Mesothelial cell of epicardium (in vitro differentiated cells): ENCODE measurements at regions not wholly inside any gene's neighbourhood (a gene's known extent, or its start where the extent isn't known, plus 50 kb on each side); places are given as distances from the start of the nearest gene placed in this dataset.

ENCODE experiments used
- DNase-seq, 2 experiments: peaks; one replicate each; pipeline ENCODE4 v3.0.0; 2021; ENCODE audit warnings: low spot score in 2 of 2; ENCODE audit not compliant: unreplicated experiment in 2 of 2
- H3K27ac Mint-ChIP-seq: 2 replicates; pipeline ENCODE4 v1.8.0; 2021; ENCODE audit warnings: mixed read lengths
- H3K27me3 Mint-ChIP-seq: 2 replicates; pipeline ENCODE4 v1.8.0; 2021; ENCODE audit warnings: low read depth, mixed read lengths
- H3K36me3 Mint-ChIP-seq: 2 replicates; pipeline ENCODE4 v1.8.0; 2021; ENCODE audit warnings: mixed read lengths
- H3K4me1 Mint-ChIP-seq: 2 replicates; pipeline ENCODE4 v1.8.0; 2021; ENCODE audit warnings: mixed read lengths
- H3K4me3 Mint-ChIP-seq: 2 replicates; pipeline ENCODE4 v1.8.0; 2021; ENCODE audit warnings: mild to moderate bottlenecking, moderate library complexity, mixed read lengths
- H3K9me3 Mint-ChIP-seq: 2 replicates; pipeline ENCODE4 v1.8.0; 2021; ENCODE audit warnings: mixed read lengths
- TF ChIP-seq, protein P1 (sequence below): fragments of 200-600 bp; sonication (generic); IDR thresholded peaks from one replicate; pipeline ENCODE4 v1.5.0; 2021; ENCODE audit warnings: antibody characterized with exemption; ENCODE audit not compliant: unreplicated experiment

DNA sequence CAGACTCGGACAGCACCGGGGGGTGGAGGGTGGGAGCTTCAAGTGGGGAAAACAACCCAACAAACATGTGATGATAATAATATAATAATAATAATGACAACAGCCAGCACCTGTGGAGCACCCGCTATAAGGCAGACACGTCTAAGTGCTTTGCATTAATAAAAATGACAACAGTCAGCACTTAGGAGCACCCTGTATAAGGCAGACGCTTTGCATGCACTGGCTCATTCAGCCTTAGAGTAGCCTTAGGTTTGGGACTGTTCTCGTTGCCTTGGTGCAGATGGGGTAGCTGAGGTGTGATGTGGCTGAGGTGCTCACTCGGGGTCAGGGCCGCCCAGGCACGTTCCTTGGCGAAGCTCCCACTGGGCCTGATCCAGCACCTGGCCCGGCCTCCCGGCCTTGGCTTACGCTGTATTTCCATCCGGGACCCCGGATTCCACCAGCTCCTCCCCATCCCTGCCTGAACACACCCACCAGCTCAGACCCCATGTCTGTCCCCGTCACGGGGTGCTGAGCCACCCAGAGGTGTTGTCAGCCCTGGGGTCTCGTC, 144.0 kb upstream of the CIBAR2 start:
- Mint-ChIP-seq H3K27me3 (no peaks in the 10 kb centered on the region), H3K27ac (no peak overlapping the region), H3K9me3 (no peaks in the 10 kb centered on the region), H3K4me1 (peaks cover 9% of the 10 kb centered on the region), H3K36me3 (no peaks in the 10 kb centered on the region), H3K4me3 (no peak overlapping the region)
- TF ChIP-seq, protein P1, sequence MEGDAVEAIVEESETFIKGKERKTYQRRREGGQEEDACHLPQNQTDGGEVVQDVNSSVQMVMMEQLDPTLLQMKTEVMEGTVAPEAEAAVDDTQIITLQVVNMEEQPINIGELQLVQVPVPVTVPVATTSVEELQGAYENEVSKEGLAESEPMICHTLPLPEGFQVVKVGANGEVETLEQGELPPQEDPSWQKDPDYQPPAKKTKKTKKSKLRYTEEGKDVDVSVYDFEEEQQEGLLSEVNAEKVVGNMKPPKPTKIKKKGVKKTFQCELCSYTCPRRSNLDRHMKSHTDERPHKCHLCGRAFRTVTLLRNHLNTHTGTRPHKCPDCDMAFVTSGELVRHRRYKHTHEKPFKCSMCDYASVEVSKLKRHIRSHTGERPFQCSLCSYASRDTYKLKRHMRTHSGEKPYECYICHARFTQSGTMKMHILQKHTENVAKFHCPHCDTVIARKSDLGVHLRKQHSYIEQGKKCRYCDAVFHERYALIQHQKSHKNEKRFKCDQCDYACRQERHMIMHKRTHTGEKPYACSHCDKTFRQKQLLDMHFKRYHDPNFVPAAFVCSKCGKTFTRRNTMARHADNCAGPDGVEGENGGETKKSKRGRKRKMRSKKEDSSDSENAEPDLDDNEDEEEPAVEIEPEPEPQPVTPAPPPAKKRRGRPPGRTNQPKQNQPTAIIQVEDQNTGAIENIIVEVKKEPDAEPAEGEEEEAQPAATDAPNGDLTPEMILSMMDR, result no peak
- DNase-seq, result no peak

DNA sequence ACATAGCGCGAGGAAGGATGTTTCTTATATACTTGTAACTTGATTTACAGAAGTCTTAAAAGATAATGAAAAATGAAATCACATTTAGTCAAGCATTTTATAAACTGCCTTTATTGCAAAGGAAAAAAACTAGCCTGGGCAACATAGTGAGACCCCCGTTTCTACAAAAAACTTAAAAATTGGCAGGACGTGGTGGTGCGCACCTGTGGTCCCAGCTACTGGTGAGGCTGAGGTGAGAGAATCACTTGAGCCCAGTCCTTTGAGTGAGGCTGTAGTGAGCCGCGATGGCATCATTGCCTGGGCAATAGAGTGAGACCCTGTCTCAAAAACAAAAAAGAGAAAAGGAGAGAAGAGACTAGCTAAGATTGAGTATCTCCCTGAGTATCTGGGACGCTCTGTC, 145.2 kb upstream of the CIBAR2 start:
- Mint-ChIP-seq H3K9me3 (no peaks in the 10 kb centered on the region), H3K27ac (no peak overlapping the region), H3K4me1 (peaks cover 17% of the 10 kb centered on the region), H3K36me3 (no peaks in the 10 kb centered on the region), H3K4me3 (no peak overlapping the region), H3K27me3 (no peaks in the 10 kb centered on the region)
- TF ChIP-seq, protein P1, result no peak
- DNase-seq, result no peak

DNA sequence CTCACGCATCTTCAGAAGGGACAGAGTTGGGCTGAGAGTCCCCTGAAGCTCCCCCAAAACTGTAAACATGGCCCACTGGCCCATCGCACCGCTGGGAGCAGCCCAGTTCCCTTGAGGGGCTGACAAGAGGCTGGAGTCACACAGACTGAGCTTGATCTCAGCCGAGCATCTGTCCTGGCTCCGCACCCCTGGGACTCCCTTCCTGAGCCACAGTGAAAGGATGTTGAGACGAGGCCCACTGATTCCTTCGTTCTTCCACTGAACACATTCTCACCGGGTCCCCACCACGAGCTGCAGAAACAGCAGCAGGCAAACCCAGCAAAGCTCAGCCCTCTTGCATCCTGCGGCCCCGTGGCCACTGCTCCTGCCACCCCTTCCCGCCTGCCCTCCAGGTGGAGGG, 145.9 kb upstream of the CIBAR2 start:
- Mint-ChIP-seq H3K27ac (no peak overlapping the region), H3K36me3 (no peaks in the 10 kb centered on the region), H3K9me3 (no peaks in the 10 kb centered on the region), H3K27me3 (no peaks in the 10 kb centered on the region), H3K4me3 (no peak overlapping the region), H3K4me1 (peaks cover 17% of the 10 kb centered on the region)
- TF ChIP-seq, protein P1, result no peak
- no peak for DNase-seq

DNA sequence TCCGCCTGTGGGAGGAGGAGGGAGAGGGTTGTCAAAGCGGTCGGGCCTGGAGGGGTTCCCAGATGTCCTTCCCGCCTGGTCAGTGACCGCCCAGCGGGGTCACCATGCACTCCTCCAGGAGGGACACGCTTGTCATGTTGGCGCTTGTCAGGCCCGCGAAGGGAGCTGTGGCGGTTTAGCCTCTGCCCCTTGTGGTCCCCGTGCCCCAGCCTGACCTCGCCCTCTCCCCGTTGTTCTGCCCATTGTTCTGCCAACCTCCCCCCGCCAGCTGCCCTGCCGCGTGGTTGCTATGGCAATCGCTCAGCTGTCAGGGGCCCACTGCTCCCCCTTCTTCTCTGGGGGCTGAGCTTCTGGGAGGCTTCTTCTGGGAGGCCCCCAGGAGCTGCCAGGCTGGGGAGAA, 146.4 kb upstream of the CIBAR2 start:
- Mint-ChIP-seq H3K27ac (no peak overlapping the region), H3K36me3 (no peaks in the 10 kb centered on the region), H3K27me3 (no peaks in the 10 kb centered on the region), H3K4me1 (peaks cover 17% of the 10 kb centered on the region), H3K4me3 (no peak overlapping the region), H3K9me3 (no peaks in the 10 kb centered on the region)
- TF ChIP-seq, protein P1, result no peak
- DNase-seq, result no peak

DNA sequence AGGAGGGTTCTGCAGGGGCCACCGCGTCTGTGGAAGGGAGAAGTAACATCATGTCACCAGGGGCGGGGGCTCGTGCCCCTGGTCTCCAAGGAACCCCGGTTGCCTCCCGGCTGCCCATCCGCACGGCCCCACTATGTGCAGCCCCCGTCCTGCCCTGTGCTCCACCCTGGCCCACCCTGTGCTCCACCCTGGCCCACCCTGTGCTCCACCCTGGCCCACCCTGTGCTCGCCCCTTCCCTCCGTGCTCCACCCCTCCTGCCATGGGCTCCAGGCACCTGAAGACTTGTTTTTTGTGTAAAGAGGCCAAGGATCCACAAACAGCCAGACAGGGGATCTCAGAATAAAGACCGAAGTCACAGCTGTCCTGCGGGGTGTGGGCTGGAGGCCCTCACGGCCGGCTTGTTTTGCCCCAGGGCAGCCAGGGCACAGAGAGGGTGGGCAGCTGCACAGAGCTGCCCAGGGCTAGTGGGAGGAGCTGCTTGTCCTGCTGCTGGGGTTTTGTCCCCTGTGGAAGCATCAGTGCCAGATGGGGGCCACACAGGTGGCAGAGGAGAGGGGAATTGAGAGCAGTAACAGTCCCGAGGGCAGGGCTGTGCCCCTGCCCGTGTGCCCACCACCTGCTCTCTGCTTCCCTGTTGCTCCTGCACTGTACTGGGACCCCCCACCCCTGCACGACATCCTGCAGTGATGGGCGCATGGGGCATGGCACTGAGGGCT, 147.0 kb upstream of the CIBAR2 start:
- no peaks in the 10 kb centered on the region for H3K9me3 Mint-ChIP-seq
- TF ChIP-seq, protein P1, result no peak
- no peak overlapping the region for H3K4me3 Mint-ChIP-seq
- no peak for DNase-seq
- H3K4me1 Mint-ChIP-seq, result peaks cover 17% of the 10 kb centered on the region
- no peak overlapping the region for H3K27ac Mint-ChIP-seq
- no peaks in the 10 kb centered on the region for H3K27me3 Mint-ChIP-seq
- H3K36me3 Mint-ChIP-seq, result no peaks in the 10 kb centered on the region

DNA sequence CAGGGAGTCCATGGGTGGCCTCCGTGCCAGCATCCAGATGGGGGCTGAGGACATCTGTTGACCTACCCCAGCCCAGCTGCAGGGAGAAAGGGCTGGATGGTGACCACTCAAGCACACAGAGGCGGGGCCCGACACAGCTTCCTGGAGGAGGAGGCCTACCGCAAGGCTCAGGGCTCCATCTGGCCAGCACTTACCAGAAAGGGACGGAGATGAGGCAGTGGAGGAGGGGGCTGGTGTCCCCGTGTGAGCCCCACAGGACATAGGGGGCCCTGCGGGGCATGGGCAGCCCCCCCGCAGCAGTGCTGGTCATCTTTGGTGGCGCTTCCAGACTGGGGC, 147.5 kb upstream of the CIBAR2 start:
- Mint-ChIP-seq H3K36me3 (no peaks in the 10 kb centered on the region), H3K9me3 (no peaks in the 10 kb centered on the region), H3K4me1 (peaks cover 17% of the 10 kb centered on the region), H3K27ac (no peak overlapping the region), H3K27me3 (peaks cover under 1% of the 10 kb centered on the region), H3K4me3 (no peak overlapping the region)
- no peak for DNase-seq
- TF ChIP-seq, protein P1, result no peak
